ENCODE measurements at regions not wholly inside any gene's neighbourhood (a gene's known extent, or its start where the extent isn't known, plus 50 kb on each side); places are given as distances from the start of the nearest gene placed in this dataset.
"Not testable (repeated sequence)": the region's sequence is repeated elsewhere in the genome, so short reads cannot be mapped to it uniquely, and the experiment has no call there.

GRCh38 chr10:28400681-28401080 lies 97.8 kb upstream of the MPP7 start:
- H3K27me3 ChIP-seq, result no peaks in the 10 kb centered on the region
- no peak for DNase-seq
- H3K27ac ChIP-seq, result no peak overlapping the region
- TF ChIP-seq POLR2A (IDR thresholded peaks at IDR 0.05) (no peak), CTCF (IDR thresholded peaks at IDR 0.05) (no peak)
- H3K9me3 ChIP-seq, result no peaks in the 10 kb centered on the region
- intact Hi-C loops (cut with DNase I; ENCODE audit: low total_unique reads), result no loop called here
- H3K36me3 ChIP-seq, result no peaks in the 10 kb centered on the region
- no peak overlapping the region for H3K4me3 ChIP-seq
- no peaks in the 10 kb centered on the region for H3K4me1 ChIP-seq

DNA sequence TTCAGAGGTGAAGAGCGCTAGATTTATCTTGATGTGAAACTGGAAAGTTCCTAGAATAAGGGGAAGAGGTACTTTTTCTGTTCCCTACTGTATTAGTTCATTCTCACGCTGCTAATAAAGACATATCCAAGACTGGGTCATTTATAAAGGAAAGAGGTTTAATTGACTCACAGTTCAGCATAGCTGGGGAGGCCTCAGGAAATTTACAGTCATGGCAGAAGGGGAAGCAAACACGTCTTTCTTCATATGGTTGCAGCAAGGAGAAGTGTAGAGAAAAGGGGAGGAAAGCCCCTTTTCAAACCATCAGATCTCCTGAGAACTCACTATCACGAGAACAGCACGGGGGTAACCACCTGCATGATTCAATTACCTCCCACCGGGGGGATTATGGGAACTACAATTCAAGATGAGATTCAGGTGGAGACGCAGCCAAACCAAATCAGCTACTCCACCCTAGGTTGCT lies 99.8 kb upstream of the MPP7 start:
- H3K27me3 ChIP-seq; DNase-seq; H3K36me3 ChIP-seq; H3K27ac ChIP-seq; intact Hi-C loops (cut with DNase I; ENCODE audit: low total_unique reads); H3K9me3 ChIP-seq; H3K4me3 ChIP-seq; H3K4me1 ChIP-seq: not testable (repeated sequence)

DNA sequence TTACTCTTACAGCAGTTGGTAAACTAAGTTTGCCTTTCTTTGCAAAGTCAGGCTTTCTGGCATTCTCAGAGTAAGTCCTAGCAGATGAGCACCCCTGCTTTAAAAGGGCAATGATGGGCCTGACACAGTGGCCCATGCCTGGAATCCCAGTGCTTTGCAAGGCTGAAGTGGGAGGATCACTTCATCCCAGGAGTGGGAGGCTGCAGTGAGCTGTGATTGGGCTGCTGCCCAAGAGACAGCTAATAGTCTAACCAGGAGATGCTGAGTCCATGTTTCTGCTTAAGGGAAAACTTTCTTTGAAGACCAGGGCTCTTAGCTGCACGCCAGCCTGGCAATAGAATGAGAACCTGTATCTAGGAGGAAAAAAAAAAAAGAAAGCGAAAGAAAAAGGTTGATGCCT lies 100.2 kb upstream of the MPP7 start:
- no peaks in the 10 kb centered on the region for H3K36me3 ChIP-seq

GRCh38 chr10:28408237-28408777 lies 105.4 kb upstream of the MPP7 start:
- DNase-seq, result no peak
- intact Hi-C loops (cut with DNase I; ENCODE audit: low total_unique reads), result no loop called here
- Histone ChIP-seq H3K36me3 (no peaks in the 10 kb centered on the region), H3K27me3 (no peaks in the 10 kb centered on the region), H3K9me3 (no peaks in the 10 kb centered on the region), H3K4me3 (no peak overlapping the region), H3K27ac (no peak overlapping the region), H3K4me1 (no peaks in the 10 kb centered on the region)
- TF ChIP-seq POLR2A (IDR thresholded peaks at IDR 0.05), result no peak
- TF ChIP-seq CTCF (IDR thresholded peaks at IDR 0.05), result no peak

More for the DNA sequence above, 100.2 kb upstream of the MPP7 start:
- H3K27ac ChIP-seq, result no peak overlapping the region
- H3K27me3 ChIP-seq, result no peaks in the 10 kb centered on the region
- TF ChIP-seq CTCF (IDR thresholded peaks at IDR 0.05) (no peak), POLR2A (IDR thresholded peaks at IDR 0.05) (no peak)
- no peaks in the 10 kb centered on the region for H3K9me3 ChIP-seq
- intact Hi-C loops (cut with DNase I; ENCODE audit: low total_unique reads), result no loop called here
- peak in 1 of 2 donors; percentile 17 for DNase-seq
- H3K4me3 ChIP-seq, result no peak overlapping the region
- H3K4me1 ChIP-seq, result no peaks in the 10 kb centered on the region

DNA sequence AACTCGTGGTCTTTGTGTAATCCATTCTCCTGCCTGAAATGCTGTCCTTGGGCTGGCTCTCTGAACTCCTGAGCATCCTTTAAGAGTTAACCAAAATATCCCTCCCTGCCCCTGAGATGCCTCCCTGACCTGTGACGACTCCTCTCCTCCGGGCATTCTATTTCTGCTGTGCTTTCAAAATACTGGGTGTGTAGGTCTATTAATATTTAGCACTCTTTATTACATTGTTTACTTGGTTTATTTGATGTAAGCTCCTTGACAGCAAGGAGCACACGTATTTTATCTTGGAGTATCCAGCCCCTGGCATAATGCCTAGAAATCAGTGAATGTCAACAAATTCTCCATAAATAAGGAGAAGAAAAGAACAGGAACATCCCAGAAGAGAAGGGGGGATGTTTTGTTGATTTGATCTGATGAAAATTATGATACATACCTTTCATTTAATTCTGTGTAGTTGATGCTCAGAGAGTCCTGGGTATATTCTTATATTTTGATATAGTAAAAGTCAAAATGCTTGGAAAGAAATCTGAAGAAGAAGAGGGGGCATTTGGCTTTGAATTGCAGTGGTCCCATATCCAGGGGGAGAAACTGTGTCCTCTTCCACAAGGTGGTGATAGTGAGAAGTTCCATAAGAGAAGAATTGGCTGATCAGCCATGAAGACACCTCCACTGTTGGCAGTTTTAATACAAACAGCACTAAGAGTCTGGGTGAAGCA lies 107.7 kb upstream of the MPP7 start:
- TF ChIP-seq POLR2A (IDR thresholded peaks at IDR 0.05) (no peak), CTCF (IDR thresholded peaks at IDR 0.05) (no peak)
- no peaks in the 10 kb centered on the region for H3K9me3 ChIP-seq
- H3K36me3 ChIP-seq, result no peaks in the 10 kb centered on the region
- peak overlapping the region in 1 of 2 donors; percentile 6 for H3K27ac ChIP-seq
- H3K27me3 ChIP-seq, result no peaks in the 10 kb centered on the region
- H3K4me1 ChIP-seq, result no peaks in the 10 kb centered on the region
- no peak for DNase-seq
- intact Hi-C loops (cut with DNase I; ENCODE audit: low total_unique reads), result no loop called here
- H3K4me3 ChIP-seq, result no peak overlapping the region

All from uterus (tissue), 3 donors.